Keratinocyte (primary cell): ENCODE measurements at regions not wholly inside any gene's neighbourhood (a gene's known extent, or its start where the extent isn't known, plus 50 kb on each side); places are given as distances from the start of the nearest gene placed in this dataset.

Experiments
- DNase-seq: peaks from one replicate; pipeline ENCODE4 v3.0.0-alpha.2; 2011; ENCODE audit warnings: low read depth, missing footprints, low spot score
- FAIRE-seq: peaks from 2 replicates; lab custom pipeline; 2011; peaks lifted over from hg19 to GRCh38; lab: Jason Lieb, UNC
- H2AFZ ChIP-seq: 2 replicates; pipeline ENCODE4 v1.6.0; 2012; ENCODE audit warnings: low read length, control low read depth, inconsistent platforms; ENCODE audit not compliant: control insufficient read depth
- H3K27ac ChIP-seq: 2 replicates; pipeline ENCODE4 v1.5.1; 2011; ENCODE audit warnings: low read length; ENCODE audit not compliant: control insufficient read depth, insufficient read depth
- H3K27me3 ChIP-seq: 3 replicates; pipeline ENCODE4 v1.6.0; 2011; ENCODE audit warnings: low read length; ENCODE audit not compliant: control insufficient read depth, insufficient read depth; ENCODE audit errors: extremely low read depth
- H3K36me3 ChIP-seq, 2 experiments: 2 replicates in 1 of 2; 3 replicates in 1 of 2; pipeline ENCODE4 v1.5.1; 2011; ENCODE audit warnings: low read length in 2 of 2, mild to moderate bottlenecking in 1 of 2; ENCODE audit not compliant: control insufficient read depth in 2 of 2, insufficient read depth in 2 of 2; ENCODE audit errors: extremely low read depth in 1 of 2
- H3K4me1 ChIP-seq: 3 replicates; pipeline ENCODE4 v1.5.1; 2011; ENCODE audit warnings: low read length; ENCODE audit not compliant: control insufficient read depth, insufficient read depth; ENCODE audit errors: extremely low read depth
- H3K4me2 ChIP-seq: 3 replicates; pipeline ENCODE4 v1.6.0; 2011; ENCODE audit warnings: low read depth, low read length; ENCODE audit not compliant: control insufficient read depth, insufficient read depth; ENCODE audit errors: extremely low read depth
- H3K4me3 ChIP-seq, 3 experiments: fragments of 200-600 bp in 1 of 3; sonication (generic) in 1 of 3; 2 replicates in 2 of 3; 3 replicates in 1 of 3; pipeline ENCODE4 v1.5.1; 2011 to 2016; ENCODE audit warnings: low read length in 3 of 3, mild to moderate bottlenecking in 3 of 3, control low read depth in 2 of 3, inconsistent platforms in 1 of 3, low read depth in 1 of 3, mixed read lengths in 1 of 3, mixed run types in 1 of 3, moderate library complexity in 1 of 3; ENCODE audit not compliant: control insufficient read depth in 2 of 3, insufficient read depth in 2 of 3; ENCODE audit errors: extremely low read depth in 1 of 3
- H3K79me2 ChIP-seq: 2 replicates; pipeline ENCODE4 v1.6.0; 2012; ENCODE audit warnings: low read length; ENCODE audit not compliant: control insufficient read depth, insufficient read depth
- H3K9ac ChIP-seq: 3 replicates; pipeline ENCODE4 v1.6.0; 2011; ENCODE audit warnings: low read length; ENCODE audit not compliant: control insufficient read depth, insufficient read depth; ENCODE audit errors: extremely low read depth
- H3K9me1 ChIP-seq: 3 replicates; pipeline ENCODE4 v1.6.0; 2011; ENCODE audit warnings: low read length; ENCODE audit not compliant: control insufficient read depth, insufficient read depth; ENCODE audit errors: extremely low read depth
- H3K9me3 ChIP-seq: 2 replicates; pipeline ENCODE4 v1.5.1; 2012; ENCODE audit warnings: low read depth, low read length; ENCODE audit not compliant: control insufficient read depth
- H4K20me1 ChIP-seq: 3 replicates; pipeline ENCODE4 v1.6.0; 2011; ENCODE audit warnings: low read length; ENCODE audit not compliant: control insufficient read depth, insufficient read depth; ENCODE audit errors: extremely low read depth
- CTCF ChIP-seq, 3 experiments: IDR thresholded peaks in 1 of 3; conservative IDR thresholded peaks in 1 of 3; optimal IDR thresholded peaks in 1 of 3; 2 replicates in 2 of 3; 3 replicates in 1 of 3; pipeline versions ENCODE3 to v1.5.1; 2011; ENCODE audit warnings: low read length in 3 of 3, mild to moderate bottlenecking in 3 of 3, moderate library complexity in 2 of 3, control low read depth in 1 of 3, inconsistent platforms in 1 of 3; ENCODE audit not compliant: insufficient read depth in 2 of 3; ENCODE audit errors: extremely low read depth in 1 of 3
- EZH2 ChIP-seq: IDR thresholded peaks from one replicate; pipeline ENCODE4 v1.6.1; 2012; ENCODE audit warnings: inconsistent platforms, mild to moderate bottlenecking, low read length, moderate library complexity
- dilution Hi-C: fragments of 300-500 bp; cut with MboI; formaldehyde crosslinking; loops from one replicate; pipeline ENCODE4 v1.7.0; 2020; ENCODE audit warnings: low sequenced_read_pairs; ENCODE audit not compliant: extremely low pct_ligation_motif_present

DNA sequence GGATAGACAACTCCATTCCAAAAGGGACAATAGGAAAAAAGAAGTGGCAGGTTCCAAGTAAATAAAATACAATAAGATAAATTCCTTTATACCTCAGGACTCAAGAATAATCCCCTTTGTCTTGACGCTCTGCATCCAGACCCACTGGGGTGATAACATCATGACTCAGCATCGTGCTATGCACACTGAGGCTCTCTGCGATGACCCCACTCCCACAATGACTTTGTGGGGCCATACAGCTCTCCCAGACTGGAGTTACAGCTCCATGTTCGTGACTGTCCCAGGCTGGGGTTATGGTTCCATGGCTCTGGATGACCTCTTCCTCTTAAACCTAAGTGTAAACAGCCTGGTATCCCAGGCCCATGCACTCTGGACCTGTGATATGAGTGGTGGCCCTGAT is 254.5 kb upstream of the ADGRL3 start:
- Histone ChIP-seq H3K36me3 (no peaks in the 10 kb centered on the region), H2AFZ (no peak overlapping the region), H3K9ac (no peak overlapping the region), H3K9me1 (no peaks in the 10 kb centered on the region), H3K4me1 (no peaks in the 10 kb centered on the region), H4K20me1 (no peaks in the 10 kb centered on the region), H3K27ac (no peak overlapping the region), H3K79me2 (no peaks in the 10 kb centered on the region), H3K4me2 (no peak overlapping the region), H3K4me3 (no peak overlapping the region), H3K27me3 (no peaks in the 10 kb centered on the region), H3K9me3 (no peaks in the 10 kb centered on the region)
- dilution Hi-C loops = no loop called here
- FAIRE-seq (no peak), DNase-seq (no peak)
- TF ChIP-seq CTCF (optimal IDR thresholded peaks at IDR 0.05 in 1 of 3, IDR thresholded peaks at IDR 0.05 in 1 of 3, conservative IDR thresholded peaks at IDR 0.05 in 1 of 3; ENCODE audit: extremely low read depth in 1 of 3, insufficient read depth in 2 of 3, low read length in 3 of 3) (no peak), EZH2 (no peak)

DNA sequence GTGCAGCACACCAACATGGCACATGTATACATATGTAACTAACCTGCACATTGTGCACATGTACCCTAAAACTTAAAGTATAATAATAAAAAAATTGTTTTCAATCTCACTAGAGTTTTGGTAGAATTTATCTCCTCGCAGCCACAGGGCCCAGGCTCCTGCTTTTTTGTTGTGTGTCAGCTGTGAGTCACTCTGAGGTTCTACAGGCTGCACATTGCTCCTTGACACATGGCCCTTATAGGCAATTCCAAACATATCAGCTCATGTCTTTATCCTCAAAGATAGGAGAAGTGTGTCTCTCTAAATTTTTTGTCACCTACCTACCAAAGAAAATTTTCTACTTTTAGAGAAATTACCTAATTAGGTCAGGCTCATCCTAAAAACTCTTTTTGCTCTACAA is 252.1 kb upstream of the ADGRL3 start:
- no peak overlapping the region for H3K27ac ChIP-seq
- no peak overlapping the region for H3K9ac ChIP-seq
- no peak for DNase-seq
- FAIRE-seq = no peak
- TF ChIP-seq CTCF (optimal IDR thresholded peaks at IDR 0.05 in 1 of 3, IDR thresholded peaks at IDR 0.05 in 1 of 3, conservative IDR thresholded peaks at IDR 0.05 in 1 of 3; ENCODE audit: extremely low read depth in 1 of 3, insufficient read depth in 2 of 3, low read length in 3 of 3) = no peak
- TF ChIP-seq EZH2 = no peak
- H3K27me3 ChIP-seq = no peaks in the 10 kb centered on the region
- no peaks in the 10 kb centered on the region for H3K9me1 ChIP-seq
- no peaks in the 10 kb centered on the region for H3K4me1 ChIP-seq
- no peaks in the 10 kb centered on the region for H3K79me2 ChIP-seq
- no peak overlapping the region for H3K4me3 ChIP-seq
- H2AFZ ChIP-seq = no peak overlapping the region
- H3K9me3 ChIP-seq = no peaks in the 10 kb centered on the region
- H3K4me2 ChIP-seq = no peak overlapping the region
- no peaks in the 10 kb centered on the region for H3K36me3 ChIP-seq
- dilution Hi-C loops = no loop called here
- no peaks in the 10 kb centered on the region for H4K20me1 ChIP-seq
